HG02970 (cell line): ENCODE measurements at regions not wholly inside any gene's neighbourhood (a gene's known extent, or its start where the extent isn't known, plus 50 kb on each side); places are given as distances from the start of the nearest gene placed in this dataset.
"Not testable (repeated sequence)": the region's sequence is repeated elsewhere in the genome, so short reads cannot be mapped to it uniquely, and the experiment has no call there.

Experiments
- ATAC-seq: cut with Tn5 transposase; IDR thresholded peaks from one replicate; pipeline ENCODE4 v1.9.1; 2021; ENCODE audit warnings: mild to moderate bottlenecking, moderate library complexity, moderate number of reproducible peaks; ENCODE audit not compliant: unreplicated experiment, low FRiP score

DNA sequence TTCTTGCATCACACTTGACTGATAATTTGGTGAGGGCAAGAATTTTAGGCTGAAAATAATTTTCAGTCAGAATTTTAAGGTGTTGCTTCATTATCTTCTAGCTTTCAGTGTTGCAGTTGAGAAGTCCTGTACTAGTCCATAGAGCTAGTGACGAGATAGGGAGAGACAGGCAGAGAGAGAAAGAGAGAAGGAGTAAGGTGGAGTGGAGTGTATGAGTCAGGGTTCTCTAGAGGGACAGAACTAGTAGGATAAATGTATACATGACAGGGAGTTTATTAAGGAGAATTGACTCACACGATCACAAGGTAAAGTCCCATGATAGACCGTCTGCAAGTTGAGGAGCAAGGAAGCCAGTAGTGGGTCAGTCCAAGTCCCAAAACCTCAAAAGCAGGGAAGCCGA is 127.2 kb downstream of the UTP18 start:
- no peak for ATAC-seq

DNA sequence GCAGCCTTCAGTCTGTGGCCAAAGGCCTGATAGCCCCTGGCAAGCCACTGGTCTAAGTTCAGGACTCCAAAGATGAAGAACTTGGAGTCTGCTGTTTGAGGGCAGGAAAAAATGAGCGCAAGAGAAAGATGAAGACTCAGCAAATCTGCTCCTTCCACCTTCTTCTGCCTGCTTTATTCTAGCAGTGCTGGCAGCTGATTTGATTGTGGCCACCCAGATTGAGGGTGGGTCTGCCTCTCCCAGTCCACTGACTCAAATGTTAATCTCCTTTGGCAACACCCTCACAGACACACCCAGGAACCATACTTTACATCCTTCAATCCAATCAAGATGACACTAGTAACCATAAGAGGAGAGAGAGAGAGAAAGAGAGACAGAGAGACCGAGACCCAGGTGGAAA is 127.6 kb downstream of the UTP18 start:
- no peak for ATAC-seq

DNA sequence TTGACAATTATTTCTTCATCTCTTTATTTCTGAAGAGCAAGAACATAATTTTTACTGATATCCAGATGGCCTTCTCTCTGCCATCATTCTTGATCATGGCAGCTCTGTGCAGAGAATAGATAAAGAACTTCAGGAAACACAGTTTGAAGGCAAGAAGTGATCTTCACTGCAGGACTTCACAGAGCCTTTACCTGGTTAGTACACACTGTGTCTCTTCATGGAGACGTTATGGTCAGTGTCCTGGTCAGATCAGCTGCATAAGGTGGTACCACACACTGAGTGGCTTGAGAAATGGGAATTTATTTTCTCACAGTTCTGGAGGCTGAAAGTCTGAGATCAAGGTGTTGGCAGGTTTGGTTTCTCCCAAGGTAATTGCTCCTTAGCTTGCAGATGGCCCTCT is 129.5 kb downstream of the UTP18 start:
- ATAC-seq, result no peak

DNA sequence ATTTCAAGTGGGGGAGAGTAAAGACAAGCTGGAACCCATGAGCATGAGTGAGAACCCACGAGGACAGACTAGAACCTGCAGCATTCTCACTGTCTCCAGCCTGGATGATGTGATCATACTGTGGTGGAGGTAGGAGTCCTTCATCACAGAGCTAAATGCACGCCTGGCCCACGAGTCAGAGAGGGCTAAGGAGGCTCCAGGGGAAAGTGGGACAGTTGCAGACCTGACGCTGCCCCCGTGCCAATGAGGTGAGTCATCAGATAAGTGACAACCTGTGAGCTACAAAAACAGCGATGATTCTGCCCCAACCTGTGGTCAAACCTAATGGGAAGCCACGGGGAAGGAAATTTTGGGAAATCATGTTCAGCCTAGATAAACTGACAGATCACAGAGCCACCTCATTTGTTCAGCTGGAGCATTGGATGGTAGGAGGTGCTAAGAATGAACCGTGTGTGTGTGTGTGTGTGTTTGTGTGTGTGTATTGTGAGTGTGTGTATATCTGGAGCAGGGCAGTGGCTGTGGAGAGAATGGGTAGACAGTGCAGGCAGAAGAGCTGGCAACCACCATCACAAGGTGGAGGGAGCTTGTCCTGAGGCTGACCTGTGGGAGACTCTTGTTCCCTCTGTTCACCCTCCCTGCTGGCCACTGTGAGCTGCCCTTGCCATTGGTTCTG is 131.8 kb downstream of the UTP18 start:
- no peak for ATAC-seq

DNA sequence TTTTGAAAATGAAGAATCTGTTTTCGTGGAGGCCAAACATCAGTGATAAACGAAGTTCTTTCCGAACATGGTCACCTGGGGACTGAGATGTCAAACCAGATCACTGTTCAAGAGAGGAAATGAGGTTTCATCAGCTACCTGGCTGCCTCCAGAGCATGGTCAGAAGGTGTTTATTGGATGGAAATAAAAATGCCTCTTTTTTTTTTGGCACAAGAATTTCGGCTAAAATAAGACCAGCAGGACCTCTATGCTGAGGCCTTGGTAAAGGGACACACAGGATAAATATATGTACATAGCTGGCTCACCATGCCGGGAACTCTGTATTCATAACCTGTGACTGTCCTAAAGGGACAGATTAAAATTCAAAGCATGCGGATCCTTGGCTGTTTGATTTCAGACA is 135.3 kb downstream of the UTP18 start:
- no peak for ATAC-seq

DNA sequence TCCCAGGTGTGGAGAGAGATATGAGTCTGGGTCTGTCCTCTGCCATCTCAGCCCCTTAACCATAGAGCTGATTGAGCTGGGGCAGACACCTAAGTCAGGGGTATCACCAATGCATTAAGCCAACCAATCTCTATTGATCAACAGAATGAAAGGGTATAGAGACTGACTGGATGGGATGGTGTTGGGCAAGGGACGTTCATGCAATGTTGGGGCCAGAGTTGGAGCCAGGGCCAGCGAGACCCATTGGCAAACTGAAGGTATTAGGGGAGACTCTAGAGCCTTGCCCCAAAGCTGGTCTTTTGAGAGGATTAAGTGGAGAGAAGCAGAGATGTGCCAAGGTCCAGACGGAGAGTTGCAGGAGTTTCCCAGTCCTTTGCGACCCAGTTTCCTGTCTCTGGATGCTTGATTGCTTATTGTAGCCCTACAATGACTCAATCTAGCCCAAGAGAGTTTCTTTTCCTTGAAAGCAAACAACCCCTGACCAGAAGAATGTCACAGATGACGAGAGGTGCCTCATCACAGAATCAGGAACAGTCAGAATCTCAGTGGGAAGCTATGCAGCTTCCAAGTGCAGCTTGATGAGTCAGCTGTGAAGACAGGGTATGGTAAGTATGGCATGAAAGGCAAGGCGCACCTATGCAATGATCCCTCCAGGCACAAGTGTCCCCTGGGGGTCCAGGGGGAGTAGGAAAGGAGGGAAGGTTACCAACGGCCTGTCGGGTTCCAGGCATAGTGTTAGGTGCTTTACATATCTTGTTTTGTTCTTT is 137.2 kb downstream of the UTP18 start:
- no peak for ATAC-seq

DNA sequence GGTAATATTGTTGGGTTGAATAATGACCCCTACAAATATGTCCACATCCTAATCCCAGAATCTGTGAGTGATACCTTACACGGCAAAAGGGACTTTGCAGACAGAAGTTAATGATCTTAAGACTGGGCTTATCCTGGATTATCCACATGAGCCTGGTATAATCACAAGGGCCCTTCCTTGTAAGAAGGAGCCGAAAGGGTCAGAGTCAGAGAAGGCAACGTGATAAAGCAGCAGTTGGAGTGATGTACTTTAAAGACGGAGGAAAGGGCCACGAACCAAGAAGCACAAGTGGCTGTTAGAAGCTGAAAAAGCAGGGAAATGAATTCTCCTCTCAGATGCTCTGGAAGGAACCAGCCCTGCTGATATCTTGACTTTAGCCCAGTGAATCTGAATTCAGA is 137.8 kb downstream of the UTP18 start:
- ATAC-seq, result no peak

DNA sequence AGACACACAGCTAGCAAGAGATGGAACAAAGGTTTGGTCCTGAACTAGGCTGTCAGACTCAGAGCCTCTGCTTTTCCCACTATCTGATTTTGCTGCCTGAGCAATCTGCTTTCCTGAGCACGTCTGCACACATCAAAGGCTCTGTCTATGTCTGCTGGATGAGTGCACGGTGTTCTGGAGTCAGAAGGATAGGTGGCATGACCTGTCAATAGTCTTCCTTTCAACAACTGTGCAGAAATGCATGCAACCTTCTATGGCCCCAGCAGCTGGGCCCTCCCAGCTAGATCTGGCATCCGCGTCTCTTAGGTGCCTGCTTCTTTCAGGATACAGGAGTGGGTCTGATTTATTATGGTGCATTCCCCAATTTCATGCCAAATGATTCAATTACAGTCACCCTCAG is 138.3 kb downstream of the UTP18 start:
- no peak for ATAC-seq

DNA sequence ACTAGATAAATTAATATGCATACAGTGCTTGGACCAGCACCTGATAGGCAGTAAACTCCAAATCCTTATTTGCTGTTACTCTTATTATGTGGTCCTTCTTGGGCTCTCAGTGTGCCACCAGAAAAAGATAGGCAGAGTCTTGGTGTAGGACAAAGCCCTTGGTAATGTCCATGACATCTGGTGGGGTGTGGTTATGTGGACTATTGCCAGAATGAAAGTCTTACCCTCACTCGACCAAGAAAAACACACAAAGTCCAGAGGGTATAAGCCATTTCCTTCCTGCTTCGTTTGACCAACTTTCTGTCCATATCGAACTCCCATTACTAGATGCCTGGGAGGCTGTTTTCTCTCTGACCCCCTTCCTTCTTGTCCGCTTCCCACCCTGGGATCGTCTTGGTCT is 140.9 kb downstream of the UTP18 start:
- no peak for ATAC-seq

DNA sequence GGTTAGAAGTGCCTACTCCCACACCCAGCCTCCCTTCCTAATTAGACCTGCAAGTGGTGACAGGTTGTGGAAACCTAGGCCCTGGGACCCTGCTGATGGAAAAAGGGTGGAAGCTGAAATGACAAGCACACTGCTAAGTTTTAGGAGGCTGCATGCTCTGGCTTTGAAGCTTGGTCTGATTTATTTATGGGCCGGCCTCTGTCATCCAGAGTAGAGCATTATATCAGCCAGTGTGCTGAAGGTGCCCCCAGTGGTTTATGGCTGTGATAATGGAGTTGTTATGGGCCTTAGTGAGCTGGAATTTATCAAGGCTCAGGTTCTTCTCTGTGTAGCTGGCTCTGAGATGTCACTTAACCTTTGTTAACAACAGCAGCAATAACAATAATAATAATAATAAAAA is 142.6 kb downstream of the UTP18 start:
- ATAC-seq, result no peak

DNA sequence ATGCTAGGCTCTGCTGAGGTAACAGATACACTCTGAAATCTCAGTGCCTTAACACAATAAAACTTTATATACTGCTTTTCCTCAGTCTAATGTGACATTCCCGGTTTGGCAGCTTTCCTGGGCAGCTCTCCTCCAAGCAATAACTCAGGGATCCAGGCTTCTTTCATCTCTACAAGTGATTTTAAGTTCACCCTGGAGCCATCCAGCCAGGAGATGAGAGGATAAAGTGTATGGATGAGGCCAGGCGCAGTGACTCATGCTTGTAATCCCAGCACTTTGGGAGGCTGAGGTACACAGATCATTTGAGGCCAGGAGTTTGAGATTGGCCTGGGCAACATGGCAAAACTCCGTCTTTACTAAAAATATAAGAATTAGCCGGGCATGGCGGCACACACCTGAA is 147.2 kb downstream of the UTP18 start:
- no peak for ATAC-seq

DNA sequence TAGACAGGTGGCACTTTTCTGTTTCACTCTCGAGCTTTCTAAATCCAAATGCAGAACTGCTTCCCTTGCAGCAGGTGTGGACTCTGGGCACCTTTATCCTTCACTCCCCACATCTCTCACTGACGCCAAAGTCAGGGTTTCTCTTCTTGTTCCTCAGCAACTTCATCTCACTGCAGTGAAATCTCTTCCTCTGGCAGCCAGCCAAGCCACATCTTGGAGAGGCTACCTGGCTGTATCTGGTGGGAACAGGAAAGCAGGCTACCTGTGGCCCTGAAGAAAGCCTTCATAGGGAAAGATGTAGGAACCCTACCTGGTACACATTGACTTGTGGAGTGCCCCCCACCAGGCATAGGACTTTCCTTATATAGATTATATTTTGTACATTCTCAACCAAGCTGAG is 159.1 kb downstream of the UTP18 start:
- ATAC-seq, result no peak

DNA sequence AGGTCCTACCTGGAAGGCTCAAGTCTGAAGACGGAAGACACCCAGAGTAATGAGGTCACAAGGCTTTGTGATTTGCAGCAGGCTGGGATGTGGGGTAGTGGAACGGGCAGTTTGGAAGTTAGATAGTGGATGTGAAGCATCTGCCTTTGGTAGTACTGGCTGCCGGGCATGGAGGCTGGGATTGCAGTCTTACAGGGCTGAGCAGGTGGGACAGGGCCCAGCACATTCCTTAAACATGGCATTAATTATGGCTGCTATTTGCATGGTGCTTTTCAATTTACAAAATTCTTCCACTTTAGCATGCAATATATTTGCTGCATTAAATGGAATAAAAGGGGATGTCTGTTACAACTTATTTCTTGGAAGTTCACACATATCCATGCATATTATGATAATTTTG is 161.2 kb downstream of the UTP18 start:
- no peak for ATAC-seq

DNA sequence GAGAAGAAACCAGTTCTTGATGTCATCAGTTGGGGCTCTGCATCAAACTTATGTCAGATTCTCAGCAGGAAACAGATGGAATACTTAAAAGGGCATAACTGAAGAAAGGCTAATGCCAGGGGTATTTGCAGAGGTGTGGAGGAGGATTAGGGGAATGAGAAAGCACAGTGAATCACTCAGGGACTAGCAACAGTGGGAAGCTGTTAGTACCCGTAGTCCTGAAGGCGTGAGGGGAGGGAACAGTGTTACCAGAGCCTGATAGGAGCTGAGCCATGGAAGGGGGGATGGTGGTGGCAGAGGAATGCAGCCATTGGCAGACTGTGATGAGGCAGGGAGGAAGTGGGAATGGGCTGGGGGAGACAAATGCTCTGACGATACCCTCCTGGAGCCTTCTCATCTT is 162.3 kb downstream of the UTP18 start:
- ATAC-seq, result no peak

DNA sequence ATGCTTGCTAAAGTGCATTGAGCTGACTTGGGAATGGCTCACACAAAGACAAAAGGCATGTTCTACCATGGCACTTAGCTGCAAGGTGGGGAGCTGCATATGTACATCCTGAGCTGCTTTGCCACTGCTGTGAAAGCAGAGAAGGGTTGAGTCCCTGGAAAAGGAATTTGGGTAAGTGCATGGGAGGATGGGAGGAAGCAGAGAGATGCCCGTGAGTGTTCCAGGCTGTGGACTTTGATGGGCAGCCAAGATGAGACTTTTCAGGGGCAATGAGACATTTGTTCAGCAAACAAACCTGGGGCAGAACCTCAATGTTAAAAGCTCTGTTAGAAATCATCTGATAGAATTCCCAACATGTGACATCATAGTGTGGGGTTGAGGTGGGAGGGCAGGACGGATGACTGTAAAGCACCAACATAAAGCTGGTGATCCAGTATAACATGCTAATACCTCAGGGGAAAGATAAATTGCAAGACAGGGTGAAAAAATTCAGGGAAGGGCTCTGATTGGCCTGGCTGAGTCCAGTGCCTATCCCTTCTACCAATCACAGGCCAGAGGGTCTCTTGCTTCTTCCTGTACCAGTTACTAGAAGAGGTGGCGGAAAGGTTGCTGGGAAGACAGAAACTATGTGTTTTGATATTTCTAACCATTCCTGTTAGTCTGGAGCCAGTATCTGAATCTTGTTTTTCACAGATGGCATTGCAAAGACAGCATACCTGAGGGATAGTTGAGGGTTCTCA is 163.2 kb downstream of the UTP18 start:
- ATAC-seq, result no peak

DNA sequence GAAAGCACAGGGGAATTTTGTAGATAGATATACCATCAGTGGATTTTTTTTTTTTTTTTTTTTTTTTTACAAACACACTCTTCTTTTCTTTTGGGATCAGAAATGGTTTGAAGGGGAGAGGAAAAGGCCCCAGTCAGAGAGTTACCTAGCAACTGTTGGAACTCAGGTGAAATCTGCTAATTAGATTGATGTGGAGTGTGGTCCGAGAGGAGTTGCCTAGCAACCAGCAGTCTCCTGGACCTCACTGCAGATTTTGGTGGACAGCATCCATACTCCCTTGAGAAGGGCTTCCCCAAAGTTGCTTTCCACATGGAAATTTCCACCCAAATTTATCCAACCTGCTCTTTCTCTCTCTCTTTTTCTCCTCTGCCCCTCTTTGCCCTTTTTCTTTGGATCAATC is 165.4 kb downstream of the UTP18 start:
- no peak for ATAC-seq

DNA sequence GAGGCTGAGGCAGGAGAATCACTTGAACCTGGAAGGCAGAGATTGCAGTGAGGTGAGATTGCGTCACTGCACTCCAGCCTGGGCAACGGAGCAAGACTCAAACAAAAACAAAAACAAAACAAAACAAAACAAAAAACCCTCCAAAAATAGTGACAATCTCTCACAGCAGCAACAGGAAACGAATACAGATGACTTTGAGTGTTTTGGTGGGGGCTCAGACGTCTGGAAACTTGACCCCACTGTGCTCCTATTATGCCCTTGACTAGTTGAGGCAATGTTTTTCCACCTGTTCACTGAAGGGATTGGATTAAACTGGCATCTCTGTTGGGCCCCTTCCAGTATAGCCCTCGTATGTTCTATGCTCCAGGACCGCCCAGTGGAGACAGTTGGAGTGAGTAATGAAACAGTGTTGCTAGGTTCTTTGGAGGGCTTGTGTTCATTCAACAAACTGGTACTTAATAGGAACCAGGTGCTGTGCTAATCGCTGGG is 167.0 kb downstream of the UTP18 start:
- ATAC-seq, result no peak

DNA sequence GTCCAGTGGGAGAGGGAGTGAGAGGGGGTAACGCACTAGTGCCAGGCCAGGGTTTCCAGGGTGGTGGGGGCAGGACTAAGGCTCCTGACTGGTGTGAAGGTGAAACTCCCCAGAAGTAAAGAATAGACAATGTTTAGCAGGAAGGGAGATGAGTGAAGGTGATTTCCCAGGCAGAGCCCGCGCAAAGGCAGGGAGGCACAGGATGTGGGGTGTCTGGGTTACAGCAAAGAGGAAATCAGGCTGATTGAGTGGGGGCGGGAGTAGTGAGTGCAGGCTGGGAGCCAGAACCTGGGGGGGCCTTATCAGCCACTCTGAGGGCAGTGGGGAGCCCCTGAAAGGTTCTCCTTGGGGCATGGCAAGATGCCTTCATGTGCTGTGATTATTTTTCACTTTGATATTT is 167.5 kb downstream of the UTP18 start:
- no peak for ATAC-seq

DNA sequence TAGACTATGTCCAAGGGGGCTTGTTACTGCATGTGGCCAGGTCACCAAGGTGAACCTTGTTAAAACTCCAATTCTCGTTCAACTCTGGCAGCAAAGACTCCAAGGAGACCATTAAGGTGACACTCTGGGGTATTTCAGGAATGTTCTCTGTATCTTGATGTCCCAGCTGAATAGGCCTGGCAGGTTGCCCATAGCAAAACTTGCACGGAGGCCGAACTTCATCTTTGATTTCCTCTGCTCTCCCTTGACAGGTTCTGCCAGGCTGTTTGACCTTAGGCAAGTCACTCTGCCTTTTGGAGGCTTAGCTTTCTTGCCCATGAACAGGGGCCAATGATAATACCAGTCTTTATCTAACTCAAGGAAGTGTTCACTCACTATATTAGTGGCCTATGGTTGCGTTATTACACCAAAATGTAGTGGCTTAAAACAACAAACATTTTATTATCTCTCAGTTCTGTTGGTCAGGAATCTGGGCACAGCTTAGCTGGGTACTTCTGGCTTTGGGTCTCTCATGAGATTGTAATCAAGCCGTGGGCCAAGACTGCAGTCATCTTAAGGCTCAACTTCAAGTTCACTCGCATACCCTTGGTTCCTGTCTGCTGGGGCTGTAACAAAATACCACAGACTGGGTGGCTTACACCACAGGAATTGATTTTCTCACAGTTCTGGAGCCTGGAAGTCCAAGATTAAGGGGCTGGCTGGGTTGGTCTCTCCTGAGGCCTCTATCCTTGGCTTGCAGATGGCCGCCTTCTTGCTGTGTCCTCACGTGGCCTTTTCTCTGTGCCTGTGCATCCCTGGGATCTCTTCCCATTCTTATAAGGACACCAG is 168.5 kb downstream of the UTP18 start:
- ATAC-seq, result no peak

DNA sequence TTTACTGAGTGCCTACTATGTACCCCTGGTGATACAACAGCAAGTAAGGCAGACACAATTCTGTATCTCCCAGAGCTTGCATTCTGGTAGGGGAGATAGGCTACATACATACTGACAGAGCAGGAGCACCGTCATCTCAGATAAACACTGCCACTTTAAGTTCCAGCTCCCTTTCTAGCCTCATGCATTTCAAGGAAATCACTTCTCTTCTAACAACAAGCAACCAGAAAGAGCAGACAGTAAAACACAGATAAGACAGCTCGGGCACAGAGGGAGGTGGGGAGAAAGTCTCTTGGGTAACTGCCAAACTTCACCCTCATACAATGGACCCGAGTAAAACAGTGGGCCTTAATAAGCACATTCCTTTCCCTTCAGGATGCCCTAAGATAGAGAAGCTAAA is 169.6 kb downstream of the UTP18 start:
- ATAC-seq, result not testable (repeated sequence)

DNA sequence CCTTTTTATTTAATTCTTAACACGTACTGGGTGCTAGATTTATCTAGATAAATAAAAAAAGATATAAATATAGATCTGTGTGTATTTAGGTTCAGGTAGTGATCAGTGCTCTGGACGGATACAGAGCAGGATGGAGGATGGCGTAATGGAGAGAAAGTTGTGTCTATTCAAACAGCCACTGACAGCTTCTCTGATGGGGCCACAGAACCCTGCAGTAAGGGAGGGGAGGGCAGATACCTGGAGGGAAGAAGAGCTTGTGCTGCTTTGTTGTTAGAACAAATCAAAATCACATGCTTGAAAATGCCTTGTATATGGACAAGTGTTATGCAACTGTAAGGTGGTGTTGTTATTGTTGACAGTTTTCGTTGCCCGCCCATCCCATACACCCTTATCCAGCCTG is 170.2 kb downstream of the UTP18 start:
- ATAC-seq, result no peak
